Astrocyte (in vitro differentiated cells and primary cell): ENCODE measurements at regions not wholly inside any gene's neighbourhood (a gene's known extent, or its start where the extent isn't known, plus 50 kb on each side); places are given as distances from the start of the nearest gene placed in this dataset.

Source experiments
- EZH2 ChIP-seq: IDR thresholded peaks from 2 replicates; pipeline ENCODE4 v1.6.1; 2012; ENCODE audit warnings: mild to moderate bottlenecking, low read length, inconsistent platforms; ENCODE audit not compliant: insufficient read depth
- TF ChIP-seq, protein P1 (sequence below): IDR thresholded peaks from 2 replicates; pipeline ENCODE4 v1.5.1; 2011; ENCODE audit warnings: low read depth, mild to moderate bottlenecking, inconsistent platforms, low read length, moderate library complexity; ENCODE audit not compliant: insufficient read depth

DNA sequence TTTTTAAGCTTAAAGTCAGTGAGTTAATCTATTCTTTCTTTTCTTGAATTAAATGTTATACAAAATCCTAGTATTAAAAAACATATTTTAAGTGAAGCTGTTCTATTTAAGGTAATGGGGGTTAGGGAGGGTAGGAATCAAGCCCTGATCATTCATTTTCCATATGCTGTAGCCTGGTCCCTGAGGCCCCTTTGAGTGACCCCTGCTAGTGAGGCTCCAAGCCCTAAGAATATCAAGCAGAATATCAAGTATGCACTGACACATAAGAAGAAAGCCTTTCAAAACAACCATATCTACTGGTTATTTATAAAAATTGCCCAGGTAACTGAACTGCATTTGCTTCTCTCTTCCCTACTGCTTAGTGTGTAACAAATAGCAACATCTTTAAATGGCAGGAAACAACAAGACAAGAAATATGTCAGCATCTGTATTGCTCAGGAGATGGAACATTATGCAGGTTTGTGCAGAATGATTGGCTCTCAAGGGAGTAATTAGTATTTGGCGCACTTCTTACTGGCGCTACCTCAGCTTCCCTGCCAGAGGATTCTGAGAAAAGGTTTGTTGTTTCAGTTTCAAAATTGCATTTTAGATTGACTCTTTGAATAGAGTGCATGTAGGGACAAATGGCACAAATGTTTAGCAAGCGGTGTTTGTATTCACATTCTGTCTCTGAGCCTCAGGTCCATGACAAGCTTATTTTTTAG, 223.0 kb downstream of the DUSP6 start:
- TF ChIP-seq EZH2: no peak
- TF ChIP-seq, protein P1, sequence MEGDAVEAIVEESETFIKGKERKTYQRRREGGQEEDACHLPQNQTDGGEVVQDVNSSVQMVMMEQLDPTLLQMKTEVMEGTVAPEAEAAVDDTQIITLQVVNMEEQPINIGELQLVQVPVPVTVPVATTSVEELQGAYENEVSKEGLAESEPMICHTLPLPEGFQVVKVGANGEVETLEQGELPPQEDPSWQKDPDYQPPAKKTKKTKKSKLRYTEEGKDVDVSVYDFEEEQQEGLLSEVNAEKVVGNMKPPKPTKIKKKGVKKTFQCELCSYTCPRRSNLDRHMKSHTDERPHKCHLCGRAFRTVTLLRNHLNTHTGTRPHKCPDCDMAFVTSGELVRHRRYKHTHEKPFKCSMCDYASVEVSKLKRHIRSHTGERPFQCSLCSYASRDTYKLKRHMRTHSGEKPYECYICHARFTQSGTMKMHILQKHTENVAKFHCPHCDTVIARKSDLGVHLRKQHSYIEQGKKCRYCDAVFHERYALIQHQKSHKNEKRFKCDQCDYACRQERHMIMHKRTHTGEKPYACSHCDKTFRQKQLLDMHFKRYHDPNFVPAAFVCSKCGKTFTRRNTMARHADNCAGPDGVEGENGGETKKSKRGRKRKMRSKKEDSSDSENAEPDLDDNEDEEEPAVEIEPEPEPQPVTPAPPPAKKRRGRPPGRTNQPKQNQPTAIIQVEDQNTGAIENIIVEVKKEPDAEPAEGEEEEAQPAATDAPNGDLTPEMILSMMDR: no peak
